Hepatocyte (in vitro differentiated cells): ENCODE measurements at regions not wholly inside any gene's neighbourhood (a gene's known extent, or its start where the extent isn't known, plus 50 kb on each side); places are given as distances from the start of the nearest gene placed in this dataset.

Experiments
- EZH2 ChIP-seq: fragments of 200-600 bp; sonication (generic); IDR thresholded peaks from 2 replicates; pipeline ENCODE4 v1.6.1; 2016; ENCODE audit warnings: antibody characterized with exemption, mild to moderate bottlenecking, borderline replicate concordance
- TF ChIP-seq, protein P1 (sequence below): fragments of 200-600 bp; sonication (generic); IDR thresholded peaks from 2 replicates; pipeline ENCODE4 v1.5.1; 2016; ENCODE audit warnings: antibody characterized with exemption, mild to moderate bottlenecking; ENCODE audit not compliant: poor library complexity

DNA sequence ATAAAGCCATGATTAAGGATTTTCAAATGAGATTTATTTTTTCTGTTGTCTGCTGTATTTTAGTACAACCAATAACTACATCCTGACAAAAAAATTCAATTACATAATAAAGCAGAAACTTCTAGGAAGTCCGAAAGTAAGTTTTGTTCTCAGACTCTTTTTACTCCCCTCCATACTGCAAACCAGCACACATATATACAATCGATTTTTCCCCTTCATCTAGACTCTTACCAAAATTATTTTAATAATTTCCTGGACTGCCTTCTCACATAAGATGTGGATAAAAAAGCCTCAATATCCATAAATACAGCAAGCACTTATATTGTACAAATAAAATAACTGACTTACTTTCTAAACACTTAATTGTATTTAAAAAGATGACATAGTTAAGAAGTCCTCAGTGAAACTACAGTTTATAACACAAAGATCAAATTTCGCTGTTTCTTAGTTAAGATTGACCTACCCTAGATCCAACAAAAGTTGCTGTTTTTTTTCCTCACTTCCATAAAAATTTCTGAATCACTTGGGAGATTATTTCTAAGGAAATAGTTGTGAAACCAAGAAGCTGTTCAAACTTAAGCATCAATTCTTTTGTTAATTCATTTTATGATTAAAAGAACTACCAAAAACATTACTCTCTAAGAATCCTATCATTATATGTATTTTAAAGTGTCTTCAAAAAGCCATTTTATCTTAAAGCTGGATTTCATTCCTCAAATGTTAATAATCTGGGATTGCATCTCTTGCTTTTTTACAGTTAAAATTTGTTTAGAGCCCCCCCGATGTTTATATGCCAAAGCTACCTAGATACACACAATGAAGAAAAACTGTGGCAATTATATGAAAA lies 74.7 kb upstream of the IFNE start:
- TF ChIP-seq EZH2 = no peak
- TF ChIP-seq, protein P1, sequence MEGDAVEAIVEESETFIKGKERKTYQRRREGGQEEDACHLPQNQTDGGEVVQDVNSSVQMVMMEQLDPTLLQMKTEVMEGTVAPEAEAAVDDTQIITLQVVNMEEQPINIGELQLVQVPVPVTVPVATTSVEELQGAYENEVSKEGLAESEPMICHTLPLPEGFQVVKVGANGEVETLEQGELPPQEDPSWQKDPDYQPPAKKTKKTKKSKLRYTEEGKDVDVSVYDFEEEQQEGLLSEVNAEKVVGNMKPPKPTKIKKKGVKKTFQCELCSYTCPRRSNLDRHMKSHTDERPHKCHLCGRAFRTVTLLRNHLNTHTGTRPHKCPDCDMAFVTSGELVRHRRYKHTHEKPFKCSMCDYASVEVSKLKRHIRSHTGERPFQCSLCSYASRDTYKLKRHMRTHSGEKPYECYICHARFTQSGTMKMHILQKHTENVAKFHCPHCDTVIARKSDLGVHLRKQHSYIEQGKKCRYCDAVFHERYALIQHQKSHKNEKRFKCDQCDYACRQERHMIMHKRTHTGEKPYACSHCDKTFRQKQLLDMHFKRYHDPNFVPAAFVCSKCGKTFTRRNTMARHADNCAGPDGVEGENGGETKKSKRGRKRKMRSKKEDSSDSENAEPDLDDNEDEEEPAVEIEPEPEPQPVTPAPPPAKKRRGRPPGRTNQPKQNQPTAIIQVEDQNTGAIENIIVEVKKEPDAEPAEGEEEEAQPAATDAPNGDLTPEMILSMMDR = no peak
